Vagina (tissue), 2 donors: ENCODE measurements at regions not wholly inside any gene's neighbourhood (a gene's known extent, or its start where the extent isn't known, plus 50 kb on each side); places are given as distances from the start of the nearest gene placed in this dataset.

Experiments used
- DNase-seq, 2 donors: peaks; one replicate each; pipeline ENCODE4 v3.0.0-alpha.2; 2017; ENCODE audit errors: extremely low spot score in 2 of 2
- H3K27ac ChIP-seq: fragments of 200-600 bp; sonication (generic); one replicate; pipeline ENCODE4 v1.5.1; 2019
- H3K27me3 ChIP-seq: fragments of 200-600 bp; sonication (generic); one replicate; pipeline ENCODE4 v1.5.1; 2019
- H3K36me3 ChIP-seq, 2 donors: fragments of 200-600 bp; sonication (generic); one replicate each; pipeline ENCODE4 v1.5.1; 2017 to 2019
- H3K4me1 ChIP-seq: fragments of 200-600 bp; sonication (generic); one replicate; pipeline ENCODE4 v1.5.1; 2019
- H3K4me3 ChIP-seq, 2 donors: fragments of 200-600 bp; sonication (generic); 1 replicate in 1 of 2; 2 replicates in 1 of 2; pipeline ENCODE4 v1.5.1; 2016 to 2019
- H3K9me3 ChIP-seq: fragments of 200-600 bp; sonication (generic); one replicate; pipeline ENCODE4 v1.5.1; 2019
- POLR2A ChIP-seq, 2 donors: fragments of 450-650 bp; IDR thresholded peaks; one replicate each; pipeline ENCODE4 v1.6.1; 2017; ENCODE audit warnings: antibody characterized with exemption in 2 of 2, mild to moderate bottlenecking in 2 of 2, moderate library complexity in 2 of 2
- POLR2AphosphoS5 ChIP-seq, 2 donors: sonication (generic); formaldehyde crosslinking; IDR thresholded peaks; one replicate each; pipeline ENCODE4 v1.9.0; 2017; ENCODE audit warnings: antibody characterized with exemption in 2 of 2, mild to moderate bottlenecking in 2 of 2, low read depth in 1 of 2; ENCODE audit not compliant: insufficient read depth in 1 of 2
- intact Hi-C: fragments of 100-400 bp; cut with DNase I; formaldehyde crosslinking; loops from one replicate; pipeline ENCODE4 v1.15.1; 2023
- TF ChIP-seq, protein P1 (sequence below), 3 experiments: fragments of 450-650 bp in 2 of 3; fragments of 200-600 bp in 1 of 3; sonication (generic) in 1 of 3; IDR thresholded peaks; one replicate each; pipeline ENCODE4 v1.5.1; 2017 to 2019; ENCODE audit warnings: antibody characterized with exemption in 3 of 3, mild to moderate bottlenecking in 2 of 3, moderate library complexity in 2 of 3

DNA sequence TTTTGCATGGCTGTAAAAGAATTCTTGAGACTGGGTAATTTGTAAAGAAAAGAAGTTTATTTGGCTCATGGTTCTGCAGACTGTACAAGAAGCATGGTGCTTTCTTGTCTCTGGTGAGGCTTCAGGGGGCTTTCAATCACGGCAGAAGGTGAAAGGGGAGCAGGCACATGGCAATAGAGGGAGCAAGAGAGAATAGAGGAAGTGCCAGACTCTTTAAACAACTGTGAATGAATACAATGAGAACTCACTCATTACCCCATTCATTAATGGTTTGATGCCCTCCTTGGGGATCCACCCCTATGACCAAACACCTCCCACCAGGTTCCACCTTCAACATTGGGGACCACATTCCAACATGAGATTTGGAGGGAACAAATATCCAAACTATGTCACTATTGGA is 463.5 kb downstream of the MTX2 start:
- Histone ChIP-seq H3K36me3 (no peaks in the 10 kb centered on the region), H3K4me3 (no peak overlapping the region), H3K4me1 (peaks cover 14% of the 10 kb centered on the region), H3K27ac (no peak overlapping the region), H3K27me3 (no peaks in the 10 kb centered on the region), H3K9me3 (no peaks in the 10 kb centered on the region)
- DNase-seq, result no peak
- no peak for TF ChIP-seq POLR2AphosphoS5 (IDR thresholded peaks at IDR 0.05; ENCODE audit: insufficient read depth in 1 of 2, low read depth in 1 of 2)
- TF ChIP-seq, protein P1, sequence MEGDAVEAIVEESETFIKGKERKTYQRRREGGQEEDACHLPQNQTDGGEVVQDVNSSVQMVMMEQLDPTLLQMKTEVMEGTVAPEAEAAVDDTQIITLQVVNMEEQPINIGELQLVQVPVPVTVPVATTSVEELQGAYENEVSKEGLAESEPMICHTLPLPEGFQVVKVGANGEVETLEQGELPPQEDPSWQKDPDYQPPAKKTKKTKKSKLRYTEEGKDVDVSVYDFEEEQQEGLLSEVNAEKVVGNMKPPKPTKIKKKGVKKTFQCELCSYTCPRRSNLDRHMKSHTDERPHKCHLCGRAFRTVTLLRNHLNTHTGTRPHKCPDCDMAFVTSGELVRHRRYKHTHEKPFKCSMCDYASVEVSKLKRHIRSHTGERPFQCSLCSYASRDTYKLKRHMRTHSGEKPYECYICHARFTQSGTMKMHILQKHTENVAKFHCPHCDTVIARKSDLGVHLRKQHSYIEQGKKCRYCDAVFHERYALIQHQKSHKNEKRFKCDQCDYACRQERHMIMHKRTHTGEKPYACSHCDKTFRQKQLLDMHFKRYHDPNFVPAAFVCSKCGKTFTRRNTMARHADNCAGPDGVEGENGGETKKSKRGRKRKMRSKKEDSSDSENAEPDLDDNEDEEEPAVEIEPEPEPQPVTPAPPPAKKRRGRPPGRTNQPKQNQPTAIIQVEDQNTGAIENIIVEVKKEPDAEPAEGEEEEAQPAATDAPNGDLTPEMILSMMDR (IDR thresholded peaks at IDR 0.05), result no peak
- no peak for TF ChIP-seq POLR2A (IDR thresholded peaks at IDR 0.05)
- intact Hi-C loops, result no loop called here

DNA sequence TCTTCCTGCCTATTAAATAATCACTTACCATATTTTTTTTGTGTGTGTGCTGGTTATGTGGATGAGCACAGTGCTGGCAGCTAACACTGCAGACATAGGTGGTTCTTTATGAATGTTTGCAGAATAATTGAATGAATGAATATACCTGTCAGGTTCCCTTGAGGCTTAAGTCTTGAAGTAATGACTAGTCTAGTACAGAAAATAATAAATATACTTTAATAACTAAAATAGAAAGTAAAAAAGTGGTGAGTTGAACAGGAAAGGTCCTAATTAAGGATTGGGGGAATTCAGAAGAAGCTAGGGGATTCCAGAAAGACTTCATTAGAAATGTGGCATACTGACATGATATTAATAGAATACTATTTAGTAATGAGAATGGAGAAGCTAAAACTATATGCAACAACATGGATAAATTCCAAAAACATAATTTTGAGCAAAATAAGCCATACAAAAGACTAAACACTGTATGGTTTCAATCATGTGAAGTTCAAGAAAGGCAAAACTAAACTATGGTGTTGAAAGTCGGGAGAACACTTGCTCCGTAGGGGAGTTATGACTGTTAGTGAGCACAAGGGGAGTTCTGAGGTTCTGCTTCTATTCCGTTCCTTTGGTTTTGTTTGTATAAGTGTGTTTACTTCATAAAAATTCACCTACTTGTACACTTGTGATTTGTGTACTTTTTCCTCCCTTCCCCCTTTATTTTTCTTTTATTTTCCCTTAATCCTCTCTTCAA is 464.6 kb downstream of the MTX2 start:
- TF ChIP-seq, protein P1 (IDR thresholded peaks at IDR 0.05), result no peak
- no peak for TF ChIP-seq POLR2AphosphoS5 (IDR thresholded peaks at IDR 0.05; ENCODE audit: insufficient read depth in 1 of 2, low read depth in 1 of 2)
- DNase-seq, result no peak
- no peak overlapping the region for H3K4me3 ChIP-seq
- no peaks in the 10 kb centered on the region for H3K9me3 ChIP-seq
- no peak overlapping the region for H3K27ac ChIP-seq
- H3K4me1 ChIP-seq, result peaks cover 14% of the 10 kb centered on the region
- H3K27me3 ChIP-seq, result no peaks in the 10 kb centered on the region
- H3K36me3 ChIP-seq, result no peaks in the 10 kb centered on the region
- intact Hi-C loops, result no loop called here

DNA sequence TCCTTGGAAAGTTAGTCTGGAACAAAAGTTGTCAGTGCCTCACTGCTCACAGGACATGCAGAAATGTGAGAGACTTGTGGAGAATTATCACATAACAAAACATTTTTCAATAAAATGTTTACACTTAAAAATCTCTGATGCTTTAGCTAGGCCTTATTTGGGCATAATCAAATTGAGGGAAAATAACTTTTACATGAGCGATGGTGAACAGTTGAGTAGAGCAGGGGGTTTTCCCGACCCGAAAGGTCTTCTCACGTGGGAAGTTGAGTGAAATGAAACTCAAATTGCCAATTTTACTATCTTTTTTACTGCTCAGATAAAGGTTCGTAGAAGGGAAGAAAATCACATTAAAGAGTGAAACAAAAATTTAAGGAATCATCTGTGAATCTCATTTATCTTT is 465.6 kb downstream of the MTX2 start:
- intact Hi-C loops, result no loop called here
- TF ChIP-seq, protein P1 (IDR thresholded peaks at IDR 0.05), result no peak
- TF ChIP-seq POLR2A (IDR thresholded peaks at IDR 0.05) (no peak), POLR2AphosphoS5 (IDR thresholded peaks at IDR 0.05; ENCODE audit: insufficient read depth in 1 of 2, low read depth in 1 of 2) (no peak)

DNA sequence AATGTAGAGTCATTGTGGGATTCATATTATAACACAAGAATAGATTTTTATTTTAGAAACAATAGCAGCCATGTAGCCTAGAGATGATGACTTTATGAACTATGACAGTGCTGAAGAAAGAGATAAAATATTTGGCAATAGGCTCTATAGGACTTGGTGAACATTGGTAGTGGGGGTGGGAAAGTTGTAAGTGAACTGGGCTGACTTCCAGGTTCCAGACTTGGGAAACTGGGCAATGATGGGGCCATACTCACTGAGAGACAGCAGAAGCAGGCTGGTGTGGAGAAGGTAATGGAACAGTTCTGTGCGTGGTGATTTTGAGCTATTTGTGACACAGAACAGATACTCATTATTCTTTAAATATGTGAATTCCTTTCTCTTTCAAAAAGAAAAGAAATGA is 470.3 kb upstream of the HNRNPA3 start:
- no peak for TF ChIP-seq POLR2AphosphoS5 (IDR thresholded peaks at IDR 0.05; ENCODE audit: insufficient read depth in 1 of 2, low read depth in 1 of 2)
- TF ChIP-seq, protein P1 (IDR thresholded peaks at IDR 0.05), result no peak
- no peak for TF ChIP-seq POLR2A (IDR thresholded peaks at IDR 0.05)
- Histone ChIP-seq H3K4me3 (no peak overlapping the region), H3K27ac (no peak overlapping the region), H3K9me3 (no peaks in the 10 kb centered on the region), H3K4me1 (peaks cover 18% of the 10 kb centered on the region), H3K36me3 (no peaks in the 10 kb centered on the region), H3K27me3 (no peaks in the 10 kb centered on the region)
- intact Hi-C loops, result no loop called here
- no peak for DNase-seq

More for the DNA sequence above, 465.6 kb downstream of the MTX2 start:
- no peak for DNase-seq
- no peaks in the 10 kb centered on the region for H3K36me3 ChIP-seq
- no peak overlapping the region for H3K4me3 ChIP-seq
- H3K27ac ChIP-seq, result no peak overlapping the region
- H3K27me3 ChIP-seq, result no peaks in the 10 kb centered on the region
- no peaks in the 10 kb centered on the region for H3K9me3 ChIP-seq
- H3K4me1 ChIP-seq, result peaks cover 4% of the 10 kb centered on the region

DNA sequence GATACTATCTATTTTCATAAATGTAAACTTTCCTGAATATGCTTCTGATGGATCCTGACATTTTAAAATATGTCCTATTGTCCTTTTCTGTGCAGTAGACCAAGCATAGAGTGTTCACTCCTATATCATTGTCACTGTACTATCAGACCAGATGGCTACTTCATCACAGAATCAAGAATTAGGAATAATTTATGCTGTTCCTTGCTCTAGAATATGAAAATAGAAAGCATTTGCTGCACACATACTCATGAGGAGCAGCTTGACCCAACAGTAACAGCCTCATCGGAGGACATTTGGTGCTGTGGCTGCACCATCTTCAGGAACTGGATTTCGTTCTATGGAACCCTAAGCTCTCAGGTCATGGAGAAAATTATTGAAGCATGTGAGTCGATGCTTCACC is 468.9 kb upstream of the HNRNPA3 start:
- TF ChIP-seq POLR2AphosphoS5 (IDR thresholded peaks at IDR 0.05; ENCODE audit: insufficient read depth in 1 of 2, low read depth in 1 of 2), result no peak
- TF ChIP-seq POLR2A (IDR thresholded peaks at IDR 0.05), result no peak
- TF ChIP-seq, protein P1 (IDR thresholded peaks at IDR 0.05), result no peak
- no peaks in the 10 kb centered on the region for H3K36me3 ChIP-seq
- intact Hi-C loops, result no loop called here
- peaks cover 23% of the 10 kb centered on the region for H3K4me1 ChIP-seq
- H3K4me3 ChIP-seq, result peak overlapping the region in 1 of 2 donors; percentile 1
- H3K27ac ChIP-seq, result peak overlapping the region; percentile 42
- no peaks in the 10 kb centered on the region for H3K9me3 ChIP-seq
- no peaks in the 10 kb centered on the region for H3K27me3 ChIP-seq
- no peak for DNase-seq
